ENCODE measurements at regions not wholly inside any gene's neighbourhood (a gene's known extent, or its start where the extent isn't known, plus 50 kb on each side); places are given as distances from the start of the nearest gene placed in this dataset.

DNA sequence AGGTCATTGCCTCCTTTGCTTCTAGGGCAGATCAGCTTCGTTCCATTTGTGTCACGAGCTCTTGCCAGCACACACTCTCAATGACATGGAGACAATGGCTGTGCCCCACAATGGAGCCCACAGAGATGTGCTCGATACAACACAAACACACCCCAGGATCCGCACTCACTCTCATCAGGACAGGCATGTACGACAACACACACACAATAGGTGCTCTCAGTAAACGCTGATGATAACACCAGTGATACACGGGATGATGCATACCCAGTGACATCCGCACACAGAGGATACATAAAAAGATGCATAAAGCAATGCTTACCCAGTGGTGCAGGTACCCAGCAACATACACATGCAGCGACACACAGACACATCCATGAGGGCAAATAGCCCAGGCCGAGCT, 61.2 kb upstream of the LBX1 start:
- Mint-ChIP-seq H3K9me3 (no peaks in the 10 kb centered on the region), H3K27me3 (peaks cover 83% of the 10 kb centered on the region), H3K27ac (no peak overlapping the region), H3K36me3 (ENCODE audit: low read depth) (no peaks in the 10 kb centered on the region), H3K4me3 (no peak overlapping the region), H3K4me1 (peaks cover 4% of the 10 kb centered on the region)
- CTCF ChIA-PET = interaction anchor here (0.6 to 4.3 kb wide), 6 partner anchors 11 to 141 kb away, joined by 3 to 18 read pairs (median 4); no protein-coding TSS in a partner anchor
- POLR2A ChIA-PET = no interaction called here
- DNase-seq = no peak

DNA sequence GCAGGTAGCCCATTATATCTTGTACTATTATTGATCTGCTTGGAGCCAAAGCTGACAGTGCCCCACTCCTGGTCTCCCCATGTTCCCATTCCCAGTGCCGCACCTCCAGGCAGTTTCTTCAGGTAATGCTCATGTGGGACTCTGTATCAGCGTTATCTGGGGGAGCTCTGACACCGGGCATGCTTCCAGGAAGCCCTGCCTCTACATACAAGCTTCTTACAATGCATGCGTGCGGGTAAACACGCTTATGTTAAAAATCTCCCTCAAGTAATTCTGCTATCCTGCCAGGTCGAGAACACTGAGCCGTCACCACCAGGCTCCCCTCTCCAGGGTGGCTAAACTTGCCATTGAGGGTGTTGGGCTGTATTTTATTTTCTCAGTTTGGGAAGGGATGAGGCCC, 61.6 kb upstream of the LBX1 start:
- no peak for DNase-seq
- H3K4me1 Mint-ChIP-seq = peaks cover 4% of the 10 kb centered on the region
- ChIA-PET POLR2A (no interaction called here), CTCF (interaction anchor here (0.6 to 4.3 kb wide), 4 partner anchors 12 to 141 kb away, joined by 3 to 18 read pairs (median 4); no protein-coding TSS in a partner anchor)
- H3K9me3 Mint-ChIP-seq = no peaks in the 10 kb centered on the region
- H3K27me3 Mint-ChIP-seq = peaks cover 83% of the 10 kb centered on the region
- no peaks in the 10 kb centered on the region for H3K36me3 Mint-ChIP-seq (ENCODE audit: low read depth)
- no peak overlapping the region for H3K27ac Mint-ChIP-seq
- no peak overlapping the region for H3K4me3 Mint-ChIP-seq

DNA sequence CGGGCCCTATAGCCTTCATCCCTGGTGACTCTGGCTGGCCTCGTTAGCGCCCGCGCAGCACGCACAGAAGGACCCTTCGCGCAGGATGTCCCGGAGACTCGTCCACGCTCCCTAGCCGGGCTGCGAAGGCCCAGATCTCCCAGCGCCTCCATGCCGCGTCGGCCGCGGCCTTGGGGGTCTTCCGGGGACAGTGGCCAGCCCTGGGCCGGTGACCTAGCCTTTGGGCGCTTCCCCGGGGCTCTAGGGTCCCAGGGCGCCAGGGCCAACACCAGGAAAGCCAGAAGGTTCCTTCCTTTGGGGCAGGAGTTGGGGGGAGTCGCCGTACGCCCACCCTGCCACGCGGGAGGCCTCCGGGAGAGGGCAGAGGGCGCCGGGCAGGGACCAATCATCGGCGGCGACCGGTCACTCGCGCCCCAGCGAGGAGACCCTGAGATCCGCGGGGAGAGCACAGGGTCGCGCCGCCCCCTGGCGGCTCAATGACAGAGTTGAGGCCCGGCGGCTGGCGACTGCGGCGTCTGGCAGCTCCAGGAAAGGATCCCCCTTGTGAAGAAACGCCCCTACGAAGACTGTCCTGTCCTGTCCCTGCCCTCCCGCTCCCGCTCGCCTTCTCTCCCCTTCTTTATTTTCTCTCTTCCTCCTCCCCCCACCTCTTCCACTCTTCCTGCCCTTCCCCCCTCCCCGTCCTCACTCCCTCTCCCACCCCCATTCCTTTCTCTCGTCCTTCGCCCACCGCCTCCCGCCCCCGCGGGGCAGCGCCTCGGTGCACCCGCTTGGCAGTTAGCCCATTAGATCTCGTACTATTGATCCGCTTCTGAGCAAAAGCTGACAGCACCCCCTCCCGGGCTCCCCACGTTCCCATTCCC, 62.3 kb upstream of the LBX1 start:
- ChIA-PET CTCF (interaction anchor here (0.9 to 4.3 kb wide), 7 partner anchors 9 to 140 kb away, joined by 3 to 18 read pairs (median 3); no protein-coding TSS in a partner anchor), POLR2A (no interaction called here)
- DNase-seq = peak; percentile 30
- H3K36me3 Mint-ChIP-seq (ENCODE audit: low read depth) = no peaks in the 10 kb centered on the region
- no peaks in the 10 kb centered on the region for H3K9me3 Mint-ChIP-seq
- peaks cover 77% of the 10 kb centered on the region for H3K27me3 Mint-ChIP-seq
- no peak overlapping the region for H3K27ac Mint-ChIP-seq
- peak overlapping the region; percentile 31 for H3K4me3 Mint-ChIP-seq
- peaks cover 4% of the 10 kb centered on the region for H3K4me1 Mint-ChIP-seq

DNA sequence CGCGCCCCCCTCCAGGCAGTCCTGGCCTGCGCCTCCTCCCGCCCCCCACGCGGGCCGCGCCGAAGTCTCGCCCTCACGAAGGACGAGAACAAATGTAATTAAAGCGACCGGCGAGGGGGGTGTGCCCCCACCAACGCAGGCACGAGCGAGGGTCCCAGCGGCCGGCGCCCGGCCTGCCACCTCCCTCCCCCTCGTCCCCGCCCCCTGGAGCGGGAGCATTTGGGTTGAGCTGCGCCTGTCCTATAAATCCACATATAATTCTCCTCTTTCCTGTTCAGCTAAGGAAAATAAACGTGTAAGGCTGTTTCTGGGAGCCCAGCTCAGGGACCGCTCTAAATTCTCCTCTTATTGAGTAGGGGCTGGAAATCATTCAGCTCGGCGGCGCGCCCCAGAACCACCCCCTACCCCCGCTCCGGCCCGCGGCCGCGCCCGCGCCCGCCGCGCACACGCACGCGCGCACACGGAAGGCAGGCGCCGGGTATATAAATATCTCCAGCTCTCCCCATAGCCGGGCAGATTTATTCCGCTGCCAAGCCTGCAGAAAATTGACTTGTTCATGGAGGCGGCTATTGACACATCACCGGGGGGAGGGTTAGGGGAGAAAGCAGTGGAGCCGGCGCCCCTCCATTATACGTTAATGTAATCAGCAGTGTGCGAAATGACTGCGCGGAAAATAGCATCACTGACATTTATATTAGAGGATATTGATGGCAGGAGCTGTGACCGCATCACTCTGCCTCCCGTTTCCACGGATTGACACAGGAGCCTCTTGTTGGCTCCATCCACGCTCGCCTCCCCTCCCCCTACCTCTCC, 61.6 kb upstream of the BTRC start:
- no peaks in the 10 kb centered on the region for H3K36me3 Mint-ChIP-seq (ENCODE audit: low read depth)
- CTCF ChIA-PET = interaction anchor here (0.8 to 4.3 kb wide), 6 partner anchors 9 to 72 kb away, joined by 3 to 18 read pairs (median 3); no protein-coding TSS in a partner anchor
- POLR2A ChIA-PET = no interaction called here
- H3K4me3 Mint-ChIP-seq = no peak overlapping the region
- H3K9me3 Mint-ChIP-seq = no peaks in the 10 kb centered on the region
- no peak for DNase-seq
- peaks cover 4% of the 10 kb centered on the region for H3K4me1 Mint-ChIP-seq
- no peak overlapping the region for H3K27ac Mint-ChIP-seq
- peaks cover 75% of the 10 kb centered on the region for H3K27me3 Mint-ChIP-seq

DNA sequence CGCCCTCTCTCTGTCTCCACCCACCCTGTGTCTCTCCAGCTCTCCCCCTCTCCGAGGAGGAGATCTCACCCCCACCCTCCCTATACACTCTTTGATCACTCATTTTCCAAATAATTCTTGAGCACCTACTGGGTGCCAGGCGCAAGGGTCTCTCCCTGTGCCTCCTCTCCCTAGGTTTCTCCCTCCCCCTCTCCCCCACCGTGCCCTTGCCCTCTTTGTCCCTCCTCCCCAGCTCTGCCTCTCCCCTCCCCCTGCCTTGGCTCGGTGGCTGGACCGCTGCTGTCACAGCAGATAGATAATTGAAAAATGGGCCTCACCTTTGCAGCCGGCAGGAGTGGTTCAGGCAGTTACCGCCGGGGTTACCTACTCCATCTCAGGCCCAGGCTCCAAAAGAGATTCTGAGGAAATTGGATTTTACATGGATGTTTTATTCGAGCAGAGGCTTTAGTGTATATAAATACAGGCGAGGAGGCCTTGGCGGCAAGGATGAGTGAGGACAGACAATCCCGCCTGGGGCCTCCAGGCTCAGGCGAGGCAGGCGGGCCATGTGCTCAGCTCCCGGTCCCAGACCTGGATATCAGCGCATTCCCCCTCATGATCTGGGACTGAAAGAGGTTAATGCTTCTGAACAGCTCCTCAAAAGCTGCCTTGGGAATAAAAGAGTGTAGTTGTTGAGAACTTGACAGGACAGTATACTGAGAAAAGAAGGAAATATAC, 60.8 kb upstream of the BTRC start:
- POLR2A ChIA-PET = no interaction called here
- CTCF ChIA-PET = interaction anchor here (0.6 to 4.3 kb wide), 4 partner anchors 9 to 123 kb away, joined by 3 to 18 read pairs (median 5); no protein-coding TSS in a partner anchor
- no peak overlapping the region for H3K27ac Mint-ChIP-seq
- no peaks in the 10 kb centered on the region for H3K36me3 Mint-ChIP-seq (ENCODE audit: low read depth)
- DNase-seq = no peak
- no peaks in the 10 kb centered on the region for H3K9me3 Mint-ChIP-seq
- H3K4me3 Mint-ChIP-seq = no peak overlapping the region
- peaks cover 4% of the 10 kb centered on the region for H3K4me1 Mint-ChIP-seq
- peaks cover 72% of the 10 kb centered on the region for H3K27me3 Mint-ChIP-seq

DNA sequence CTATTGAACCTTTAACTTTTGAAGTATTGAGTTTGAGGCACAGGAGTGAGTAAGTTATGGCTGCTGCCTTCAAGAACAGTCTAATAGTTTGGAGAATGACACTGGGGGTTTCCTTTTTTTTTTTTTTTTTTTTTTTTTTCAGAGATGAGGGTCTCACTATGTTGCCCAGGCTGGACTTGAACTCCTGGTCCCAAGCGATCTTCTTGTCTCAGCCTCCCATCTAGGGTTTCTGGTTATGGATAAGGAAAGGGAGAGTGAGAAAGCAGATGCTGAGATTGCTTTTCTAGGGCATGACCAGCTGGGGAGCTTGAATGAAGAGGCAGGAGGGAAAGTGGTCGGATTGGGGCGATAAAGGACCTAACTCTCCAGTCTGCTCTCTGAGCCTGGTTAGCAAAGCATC, 59.9 kb upstream of the BTRC start:
- DNase-seq = no peak
- no peak overlapping the region for H3K4me3 Mint-ChIP-seq
- peaks cover 4% of the 10 kb centered on the region for H3K4me1 Mint-ChIP-seq
- H3K9me3 Mint-ChIP-seq = no peaks in the 10 kb centered on the region
- H3K27ac Mint-ChIP-seq = no peak overlapping the region
- ChIA-PET POLR2A (no interaction called here), CTCF (interaction anchor here (0.6 kb wide), 2 partner anchors 15 to 124 kb away, joined by 3 to 7 read pairs; no protein-coding TSS in a partner anchor)
- H3K27me3 Mint-ChIP-seq = peaks cover 72% of the 10 kb centered on the region
- H3K36me3 Mint-ChIP-seq (ENCODE audit: low read depth) = no peaks in the 10 kb centered on the region

DNA sequence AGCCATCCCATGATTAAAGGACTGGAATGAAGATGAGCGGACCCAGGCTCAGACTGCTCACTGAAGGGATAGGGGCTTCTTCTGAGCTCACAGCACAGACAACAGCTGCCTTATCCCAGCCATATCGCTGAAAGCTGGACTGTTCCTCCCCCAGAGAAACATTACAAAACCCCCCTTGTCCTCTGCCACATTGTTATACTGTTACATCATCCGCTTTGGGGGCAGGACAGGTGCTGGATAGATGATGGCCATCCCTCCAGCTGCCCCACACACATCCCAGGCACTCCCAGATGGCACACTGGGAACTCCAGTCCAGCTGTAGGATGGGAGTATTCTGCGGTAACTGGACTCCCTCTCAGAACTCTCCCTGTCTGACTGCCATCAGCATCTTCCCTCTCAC, 58.7 kb upstream of the BTRC start:
- Mint-ChIP-seq H3K36me3 (ENCODE audit: low read depth) (no peaks in the 10 kb centered on the region), H3K4me1 (peaks cover 4% of the 10 kb centered on the region), H3K27ac (no peak overlapping the region), H3K4me3 (no peak overlapping the region), H3K27me3 (peaks cover 62% of the 10 kb centered on the region), H3K9me3 (no peaks in the 10 kb centered on the region)
- ChIA-PET POLR2A (no interaction called here), CTCF (interaction anchor here (1.5 kb wide), 1 partner anchor 13 kb away, joined by 5 read pairs; no protein-coding TSS in a partner anchor)
- DNase-seq = no peak

DNA sequence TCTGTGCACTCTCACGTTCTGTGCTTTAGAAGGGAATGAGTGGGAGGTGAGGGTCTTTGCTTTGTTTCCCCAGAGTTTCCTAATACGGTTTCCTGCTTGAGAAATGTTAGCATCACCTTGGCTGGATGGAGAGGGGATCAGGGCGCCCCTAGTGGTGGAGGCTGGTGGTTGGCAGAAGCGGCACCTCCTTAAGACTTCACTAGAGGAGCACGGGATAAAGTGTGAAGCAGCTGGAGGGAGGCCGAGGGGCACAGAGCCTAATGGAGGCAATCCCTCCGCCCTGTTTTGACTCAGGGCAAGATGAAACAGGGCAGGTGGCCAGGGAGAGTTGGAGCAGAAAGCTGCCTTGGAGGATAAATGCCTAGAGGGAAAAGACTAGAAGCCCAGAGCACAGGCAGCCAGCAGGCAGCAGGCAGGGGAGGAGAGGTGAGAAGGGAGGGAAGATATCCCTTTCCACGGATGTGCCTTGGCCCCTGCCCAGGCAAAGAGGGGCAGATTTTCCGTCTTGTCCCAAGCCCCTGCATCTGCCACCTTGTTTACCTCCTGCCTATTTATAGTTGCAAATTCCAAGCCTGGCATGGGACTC, 56.0 kb upstream of the BTRC start:
- ChIA-PET CTCF (no interaction called here), POLR2A (no interaction called here)
- no peak overlapping the region for H3K4me3 Mint-ChIP-seq
- H3K9me3 Mint-ChIP-seq = no peaks in the 10 kb centered on the region
- H3K4me1 Mint-ChIP-seq = no peaks in the 10 kb centered on the region
- no peaks in the 10 kb centered on the region for H3K36me3 Mint-ChIP-seq (ENCODE audit: low read depth)
- no peak overlapping the region for H3K27ac Mint-ChIP-seq
- peak; percentile 75 for DNase-seq
- H3K27me3 Mint-ChIP-seq = peaks cover 48% of the 10 kb centered on the region

DNA sequence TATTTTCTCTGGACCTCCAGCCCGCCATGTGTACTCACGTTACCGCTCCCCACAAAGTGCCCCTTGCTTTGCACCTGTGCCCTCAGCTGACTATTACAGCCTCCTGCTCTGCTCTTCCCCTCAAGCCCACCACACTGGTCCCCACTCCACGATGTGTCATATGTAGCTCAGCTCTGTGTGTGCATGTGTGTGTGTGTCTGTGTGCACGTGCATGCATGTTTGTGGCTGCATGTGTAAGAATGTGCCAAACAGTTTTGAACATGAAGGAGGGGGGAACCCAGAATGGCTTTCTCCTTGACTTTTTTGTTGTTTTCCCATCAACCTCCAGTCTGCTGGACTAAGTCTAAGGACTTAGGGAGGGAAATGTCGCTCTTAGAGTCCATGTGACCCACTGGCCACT, 54.8 kb upstream of the BTRC start:
- no peaks in the 10 kb centered on the region for H3K4me1 Mint-ChIP-seq
- no peak overlapping the region for H3K4me3 Mint-ChIP-seq
- H3K9me3 Mint-ChIP-seq = no peaks in the 10 kb centered on the region
- DNase-seq = no peak
- ChIA-PET CTCF (no interaction called here), POLR2A (no interaction called here)
- no peaks in the 10 kb centered on the region for H3K36me3 Mint-ChIP-seq (ENCODE audit: low read depth)
- no peak overlapping the region for H3K27ac Mint-ChIP-seq
- peaks cover 42% of the 10 kb centered on the region for H3K27me3 Mint-ChIP-seq

DNA sequence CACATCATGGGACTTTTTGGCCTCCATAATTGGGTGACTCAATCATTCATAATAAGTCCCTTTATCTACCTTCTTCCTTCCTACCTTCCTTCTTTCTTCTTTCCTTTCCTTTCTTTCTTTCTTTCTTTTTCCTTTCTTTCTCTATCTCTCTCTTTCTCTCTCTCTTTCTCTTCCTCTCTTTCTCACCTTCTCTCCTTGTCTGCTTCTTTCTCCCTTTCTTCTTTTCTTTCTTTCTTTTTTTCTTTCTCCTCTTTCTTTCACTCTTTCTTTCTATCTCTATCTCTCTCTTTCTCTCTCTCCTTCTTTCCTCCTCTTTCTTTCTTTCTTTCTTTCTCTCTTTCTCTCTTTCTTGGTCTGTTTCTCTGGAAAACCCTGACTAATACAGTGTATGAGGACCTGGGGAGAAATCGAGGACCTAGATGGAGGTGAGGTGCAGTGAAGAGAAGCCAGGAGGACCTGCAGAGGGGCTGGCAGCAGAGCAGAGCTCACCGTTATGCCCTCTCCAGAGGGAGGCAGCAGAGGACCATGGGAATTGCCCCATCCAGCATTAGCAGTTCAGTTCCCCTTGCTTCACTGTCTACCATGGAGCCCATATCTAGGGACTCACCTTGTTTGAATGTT, 52.7 kb upstream of the BTRC start:
- Mint-ChIP-seq H3K27ac (no peak overlapping the region), H3K27me3 (peaks cover 31% of the 10 kb centered on the region), H3K4me3 (no peak overlapping the region), H3K4me1 (no peaks in the 10 kb centered on the region), H3K36me3 (ENCODE audit: low read depth) (no peaks in the 10 kb centered on the region), H3K9me3 (no peaks in the 10 kb centered on the region)
- ChIA-PET POLR2A (no interaction called here), CTCF (interaction anchor here (0.6 to 1.0 kb wide), 4 partner anchors 9 to 970 kb away, joined by 3 to 4 read pairs (median 4); no protein-coding TSS in a partner anchor)
- DNase-seq = peak; percentile 46

DNA sequence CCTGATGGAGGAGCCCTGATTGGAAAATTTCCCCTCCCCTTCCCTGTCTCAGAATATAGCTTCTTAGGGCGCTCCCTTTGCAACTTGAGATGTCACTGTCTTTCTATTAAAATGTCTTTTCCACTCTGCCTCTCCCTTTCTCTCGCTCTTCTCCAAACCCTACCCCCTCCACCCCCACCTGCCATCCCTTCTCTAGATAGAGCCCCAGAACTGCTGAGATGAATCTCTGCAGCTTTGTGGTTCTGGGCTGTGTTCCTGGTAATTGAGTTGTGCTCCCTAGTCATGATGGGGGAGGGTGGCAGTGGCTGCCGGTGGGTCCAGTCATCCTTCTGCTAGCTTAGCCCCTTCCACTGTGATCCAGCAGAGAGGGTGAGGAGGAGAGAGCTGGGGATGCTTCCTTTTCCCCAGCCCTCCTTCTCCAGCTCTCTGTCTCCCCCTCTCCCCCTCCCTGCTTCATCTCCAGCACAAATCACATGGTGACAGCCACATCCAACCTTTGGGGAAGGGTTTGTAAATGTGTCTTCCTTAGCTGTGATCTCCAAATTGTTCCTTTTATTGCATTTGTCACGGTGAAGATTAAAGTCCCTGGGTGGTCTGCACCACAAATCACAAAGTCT, 50.8 kb upstream of the BTRC start:
- POLR2A ChIA-PET = no interaction called here

More for the DNA sequence above, 50.8 kb upstream of the BTRC start:
- H3K27ac Mint-ChIP-seq = no peak overlapping the region
- H3K4me3 Mint-ChIP-seq = no peak overlapping the region
- H3K4me1 Mint-ChIP-seq = no peaks in the 10 kb centered on the region
- peaks cover 25% of the 10 kb centered on the region for H3K27me3 Mint-ChIP-seq
- CTCF ChIA-PET = interaction anchor here (0.6 kb wide), 1 partner anchor 152 kb away, joined by 3 read pairs; no protein-coding TSS in a partner anchor
- no peaks in the 10 kb centered on the region for H3K36me3 Mint-ChIP-seq (ENCODE audit: low read depth)
- H3K9me3 Mint-ChIP-seq = no peaks in the 10 kb centered on the region
- no peak for DNase-seq
